KG1 (cell line): ENCODE measurements at regions not wholly inside any gene's neighbourhood (a gene's known extent, or its start where the extent isn't known, plus 50 kb on each side); places are given as distances from the start of the nearest gene placed in this dataset.

Experiments
- DNase-seq: peaks from one replicate; lab custom pipeline; 2025; lab: John Stamatoyannopoulos, UW

GRCh38 chr20:56801971-56802755, 173.1 kb downstream of the TFAP2C start:
- DNase-seq: no peak

GRCh38 chr20:56802805-56803204, 173.7 kb downstream of the TFAP2C start:
- DNase-seq: no peak

- no peak for DNase-seq
Measured at GRCh38 chr20:56805313-56805712, 176.2 kb downstream of the TFAP2C start.

- no peak for DNase-seq
Measured at GRCh38 chr20:56805966-56806365, 176.9 kb downstream of the TFAP2C start.

GRCh38 chr20:56806952-56807517, 177.9 kb downstream of the TFAP2C start:
- no peak for DNase-seq

- no peak for DNase-seq
Measured at GRCh38 chr20:56808117-56808725, 179.1 kb downstream of the TFAP2C start.

GRCh38 chr20:56808732-56809131, 179.6 kb downstream of the TFAP2C start:
- no peak for DNase-seq

- no peak for DNase-seq
Measured at GRCh38 chr20:56809668-56810067, 180.6 kb downstream of the TFAP2C start.

- DNase-seq: no peak
Measured at GRCh38 chr20:56810141-56810540, 181.0 kb downstream of the TFAP2C start.

- DNase-seq: no peak
Measured at GRCh38 chr20:56815796-56816195, 186.7 kb downstream of the TFAP2C start.

GRCh38 chr20:56816349-56816748, 187.2 kb downstream of the TFAP2C start:
- DNase-seq: no peak

- DNase-seq: no peak
Measured at GRCh38 chr20:56817780-56818675, 188.9 kb downstream of the TFAP2C start.

GRCh38 chr20:56820984-56821383, 191.9 kb downstream of the TFAP2C start:
- no peak for DNase-seq

- DNase-seq: no peak
Measured at GRCh38 chr20:56826306-56826704, 197.2 kb downstream of the TFAP2C start.

GRCh38 chr20:56826705-56827665, 197.9 kb downstream of the TFAP2C start:
- DNase-seq: no peak

GRCh38 chr20:56827763-56828162, 198.7 kb downstream of the TFAP2C start:
- DNase-seq: no peak

- no peak for DNase-seq
Measured at GRCh38 chr20:56828402-56828801, 199.3 kb downstream of the TFAP2C start.

- no peak for DNase-seq
Measured at GRCh38 chr20:56829788-56830385, 200.8 kb downstream of the TFAP2C start.

GRCh38 chr20:56831795-56832194, 202.7 kb downstream of the TFAP2C start:
- DNase-seq: no peak

- DNase-seq: no peak
Measured at GRCh38 chr20:56833427-56833826, 204.3 kb downstream of the TFAP2C start.
